ENCODE measurements at regions not wholly inside any gene's neighbourhood (a gene's known extent, or its start where the extent isn't known, plus 50 kb on each side); places are given as distances from the start of the nearest gene placed in this dataset.

- TF ChIP-seq CTCF (IDR thresholded peaks at IDR 0.05) (no peak), FOXJ3 (CRISPR knock-in tag; IDR thresholded peaks at IDR 0.05) (no peak), NFIC (IDR thresholded peaks at IDR 0.05; ENCODE audit: borderline replicate concordance) (no peak), USF1 (IDR thresholded peaks at IDR 0.05; ENCODE audit: borderline replicate concordance, low read depth) (no peak), REST (IDR thresholded peaks at IDR 0.05; ENCODE audit: low read depth, low read length) (no peak), USF2 (IDR thresholded peaks at IDR 0.05; ENCODE audit: borderline replicate concordance, low read depth, low read length) (no peak), MEF2A (IDR thresholded peaks at IDR 0.05; ENCODE audit: borderline replicate concordance, low read depth) (no peak), RFX5 (IDR thresholded peaks at IDR 0.05; ENCODE audit: low read length) (no peak), RCOR1 (IDR thresholded peaks at IDR 0.05; ENCODE audit: low read length) (no peak), MAX (IDR thresholded peaks at IDR 0.05; ENCODE audit: low read depth) (no peak), SIN3A (IDR thresholded peaks at IDR 0.05; ENCODE audit: borderline replicate concordance, low read depth, low read length) (no peak), MXI1 (IDR thresholded peaks at IDR 0.05; ENCODE audit: low read depth, low read length) (no peak), PBX3 (IDR thresholded peaks at IDR 0.05) (no peak), POLR2AphosphoS5 (IDR thresholded peaks at IDR 0.05; ENCODE audit: low read depth, low read length) (no peak)
Observed at GRCh38 chr11:128067780-128068179, 519.6 kb downstream of the ETS1 start.

Measured in SK-N-SH (cell line).